ENCODE measurements at regions not wholly inside any gene's neighbourhood (a gene's known extent, or its start where the extent isn't known, plus 50 kb on each side); places are given as distances from the start of the nearest gene placed in this dataset.
"Not testable (repeated sequence)": the region's sequence is repeated elsewhere in the genome, so short reads cannot be mapped to it uniquely, and the experiment has no call there.

- peak; percentile 41 to 86 for DNase-seq
Observed at GRCh38 chr18:68427951-68428401, 286.9 kb downstream of the TMX3 start.

- no peak for DNase-seq
Observed at GRCh38 chr18:68426731-68427315, 288.1 kb downstream of the TMX3 start.

GRCh38 chr18:68418881-68419280 is 296.0 kb downstream of the TMX3 start:
- no peak for DNase-seq

- no peak for DNase-seq
Observed at GRCh38 chr18:68418226-68418868, 296.6 kb downstream of the TMX3 start.

- no peak for DNase-seq
Observed at GRCh38 chr18:68417826-68418225, 297.1 kb downstream of the TMX3 start.

- DNase-seq: no peak
Observed at GRCh38 chr18:68417166-68417799, 297.6 kb downstream of the TMX3 start.

GRCh38 chr18:68414407-68414806 is 300.5 kb downstream of the TMX3 start:
- DNase-seq: no peak

GRCh38 chr18:68409576-68409975 is 305.3 kb downstream of the TMX3 start:
- peak; percentile 8 to 16 for DNase-seq

- DNase-seq: no peak
Observed at GRCh38 chr18:68406761-68407160, 308.1 kb downstream of the TMX3 start.

GRCh38 chr18:68402784-68403183 is 312.1 kb downstream of the TMX3 start:
- DNase-seq: no peak

GRCh38 chr18:68400889-68401288 is 314.0 kb downstream of the TMX3 start:
- DNase-seq: no peak

GRCh38 chr18:68399721-68400120 is 315.2 kb downstream of the TMX3 start:
- no peak for DNase-seq

- no peak for DNase-seq
Observed at GRCh38 chr18:68397241-68398035, 317.5 kb downstream of the TMX3 start.

- DNase-seq: no peak
Observed at GRCh38 chr18:68394705-68395104, 320.2 kb downstream of the TMX3 start.

GRCh38 chr18:68391801-68392200 is 323.1 kb downstream of the TMX3 start:
- no peak for DNase-seq

- no peak for DNase-seq
Observed at GRCh38 chr18:68387246-68387645, 327.7 kb downstream of the TMX3 start.

- not testable (repeated sequence) for DNase-seq
Observed at GRCh38 chr18:68383979-68384378, 330.9 kb downstream of the TMX3 start.

- DNase-seq: no peak
Observed at GRCh38 chr18:68376926-68377325, 338.0 kb downstream of the TMX3 start.

GRCh38 chr18:68362907-68363306 is 352.0 kb downstream of the TMX3 start:
- no peak for DNase-seq

GRCh38 chr18:68355637-68356036 is 359.3 kb downstream of the TMX3 start:
- DNase-seq: no peak

- DNase-seq: no peak
Observed at GRCh38 chr18:68354176-68354575, 360.7 kb downstream of the TMX3 start.

- no peak for DNase-seq
Observed at GRCh38 chr18:68342039-68342659, 372.8 kb downstream of the TMX3 start.

GRCh38 chr18:68340606-68341005 is 374.3 kb downstream of the TMX3 start:
- no peak for DNase-seq
